Suprapubic skin (tissue), 3 donors: ENCODE measurements at regions not wholly inside any gene's neighbourhood (a gene's known extent, or its start where the extent isn't known, plus 50 kb on each side); places are given as distances from the start of the nearest gene placed in this dataset.

Experiments used
- EP300 ChIP-seq: sonication (generic); formaldehyde crosslinking; IDR thresholded peaks from one replicate; pipeline ENCODE4 v1.6.1; 2017; ENCODE audit warnings: antibody characterized with exemption
- POLR2A ChIP-seq, 2 donors: fragments of 450-650 bp; IDR thresholded peaks; one replicate each; pipeline ENCODE4 v1.6.1; 2017; ENCODE audit warnings: antibody characterized with exemption in 2 of 2, mild to moderate bottlenecking in 2 of 2, moderate library complexity in 2 of 2
- TF ChIP-seq, protein P1 (sequence below), 2 donors: fragments of 200-600 bp in 1 of 2; fragments of 450-650 bp in 1 of 2; sonication (generic) in 1 of 2; IDR thresholded peaks; one replicate each; pipeline ENCODE4 v1.5.1; 2016 to 2019; ENCODE audit warnings: antibody characterized with exemption in 2 of 2, mild to moderate bottlenecking in 1 of 2, moderate library complexity in 1 of 2

- TF ChIP-seq, protein P1, sequence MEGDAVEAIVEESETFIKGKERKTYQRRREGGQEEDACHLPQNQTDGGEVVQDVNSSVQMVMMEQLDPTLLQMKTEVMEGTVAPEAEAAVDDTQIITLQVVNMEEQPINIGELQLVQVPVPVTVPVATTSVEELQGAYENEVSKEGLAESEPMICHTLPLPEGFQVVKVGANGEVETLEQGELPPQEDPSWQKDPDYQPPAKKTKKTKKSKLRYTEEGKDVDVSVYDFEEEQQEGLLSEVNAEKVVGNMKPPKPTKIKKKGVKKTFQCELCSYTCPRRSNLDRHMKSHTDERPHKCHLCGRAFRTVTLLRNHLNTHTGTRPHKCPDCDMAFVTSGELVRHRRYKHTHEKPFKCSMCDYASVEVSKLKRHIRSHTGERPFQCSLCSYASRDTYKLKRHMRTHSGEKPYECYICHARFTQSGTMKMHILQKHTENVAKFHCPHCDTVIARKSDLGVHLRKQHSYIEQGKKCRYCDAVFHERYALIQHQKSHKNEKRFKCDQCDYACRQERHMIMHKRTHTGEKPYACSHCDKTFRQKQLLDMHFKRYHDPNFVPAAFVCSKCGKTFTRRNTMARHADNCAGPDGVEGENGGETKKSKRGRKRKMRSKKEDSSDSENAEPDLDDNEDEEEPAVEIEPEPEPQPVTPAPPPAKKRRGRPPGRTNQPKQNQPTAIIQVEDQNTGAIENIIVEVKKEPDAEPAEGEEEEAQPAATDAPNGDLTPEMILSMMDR (IDR thresholded peaks at IDR 0.05), result no peak
- TF ChIP-seq POLR2A (IDR thresholded peaks at IDR 0.05), result no peak
- TF ChIP-seq EP300, result no peak
Measured at GRCh38 chr15:39354189-39354588, 226.7 kb upstream of the THBS1 start.
